MM.1S (cell line): ENCODE measurements at regions not wholly inside any gene's neighbourhood (a gene's known extent, or its start where the extent isn't known, plus 50 kb on each side); places are given as distances from the start of the nearest gene placed in this dataset.

Experiments
- DNase-seq: peaks from one replicate; pipeline ENCODE4 v3.0.0-alpha.2; 2015
- H2AFZ ChIP-seq: fragments of 300-600 bp; sonication (generic); 2 replicates; pipeline ENCODE4 v1.6.0; 2016; ENCODE audit warnings: antibody characterized with exemption, low read length
- H3F3A ChIP-seq: fragments of 300-600 bp; sonication (generic); 2 replicates; pipeline ENCODE4 v1.6.1; 2016; ENCODE audit warnings: mild to moderate bottlenecking, antibody characterized with exemption, low read length, moderate library complexity, mixed read lengths; ENCODE audit not compliant: insufficient read depth
- H3K27ac ChIP-seq: fragments of 300-600 bp; sonication (generic); 2 replicates; pipeline ENCODE4 v1.5.1; 2016; ENCODE audit warnings: mild to moderate bottlenecking, low read length
- H3K27me3 ChIP-seq: fragments of 300-600 bp; sonication (generic); replicated peaks from 2 replicates; pipeline ENCODE4 v1.6.0; 2016; ENCODE audit warnings: low read length; ENCODE audit not compliant: insufficient read depth
- H3K36me3 ChIP-seq: fragments of 300-600 bp; sonication (generic); replicated peaks from 2 replicates; pipeline ENCODE4 v1.6.1; 2016; ENCODE audit warnings: mild to moderate bottlenecking, low read length, mixed read lengths; ENCODE audit not compliant: insufficient read depth
- H3K4me1 ChIP-seq: fragments of 300-600 bp; sonication (generic); 2 replicates; pipeline ENCODE4 v1.6.1; 2016; ENCODE audit warnings: low read length, mixed read lengths
- H3K4me2 ChIP-seq: fragments of 300-600 bp; sonication (generic); 2 replicates; pipeline ENCODE4 v1.6.0; 2016; ENCODE audit warnings: low read depth, low read length
- H3K4me3 ChIP-seq: fragments of 300-600 bp; sonication (generic); 2 replicates; pipeline ENCODE4 v1.5.1; 2016; ENCODE audit warnings: low read length, mixed read lengths
- H3K79me2 ChIP-seq: fragments of 300-600 bp; sonication (generic); 2 replicates; pipeline ENCODE4 v1.6.1; 2016; ENCODE audit warnings: mixed run types, low read length, mixed read lengths
- H3K9ac ChIP-seq: fragments of 300-600 bp; sonication (generic); 2 replicates; pipeline ENCODE4 v1.6.1; 2016; ENCODE audit warnings: low read length, mixed read lengths
- H3K9me2 ChIP-seq: fragments of 300-600 bp; sonication (generic); replicated peaks from 2 replicates; pipeline ENCODE4 v1.6.1; 2016; ENCODE audit warnings: mild to moderate bottlenecking, low read length, mixed read lengths; ENCODE audit not compliant: insufficient read depth
- H3K9me3 ChIP-seq: fragments of 300-600 bp; sonication (generic); replicated peaks from 2 replicates; pipeline ENCODE4 v1.6.1; 2016; ENCODE audit warnings: mild to moderate bottlenecking, low read length, mixed read lengths; ENCODE audit not compliant: insufficient read depth
- H4K20me1 ChIP-seq: fragments of 300-600 bp; sonication (generic); 2 replicates; pipeline ENCODE4 v1.6.1; 2016; ENCODE audit warnings: mild to moderate bottlenecking, low read length, moderate library complexity, mixed read lengths; ENCODE audit not compliant: insufficient read depth
- EZH2 ChIP-seq: fragments of 300-600 bp; sonication (generic); optimal IDR thresholded peaks from 2 replicates; pipeline ENCODE3; 2017; ENCODE audit warnings: low read depth, mild to moderate bottlenecking, antibody characterized with exemption, low read length, mixed read lengths
- EZH2phosphoT487 ChIP-seq: fragments of 300-600 bp; sonication (generic); IDR thresholded peaks from 2 replicates; pipeline ENCODE4 v1.6.1; 2018; ENCODE audit warnings: antibody characterized with exemption, low read length
- TF ChIP-seq, protein P1 (sequence below): fragments of 300-600 bp; sonication (generic); IDR thresholded peaks from 2 replicates; pipeline ENCODE4 v1.5.1; 2016; ENCODE audit warnings: antibody characterized with exemption, low read length, mixed read lengths

GRCh38 chr1:95948023-95948422 lies 714.0 kb downstream of the RWDD3 start:
- TF ChIP-seq, protein P1, sequence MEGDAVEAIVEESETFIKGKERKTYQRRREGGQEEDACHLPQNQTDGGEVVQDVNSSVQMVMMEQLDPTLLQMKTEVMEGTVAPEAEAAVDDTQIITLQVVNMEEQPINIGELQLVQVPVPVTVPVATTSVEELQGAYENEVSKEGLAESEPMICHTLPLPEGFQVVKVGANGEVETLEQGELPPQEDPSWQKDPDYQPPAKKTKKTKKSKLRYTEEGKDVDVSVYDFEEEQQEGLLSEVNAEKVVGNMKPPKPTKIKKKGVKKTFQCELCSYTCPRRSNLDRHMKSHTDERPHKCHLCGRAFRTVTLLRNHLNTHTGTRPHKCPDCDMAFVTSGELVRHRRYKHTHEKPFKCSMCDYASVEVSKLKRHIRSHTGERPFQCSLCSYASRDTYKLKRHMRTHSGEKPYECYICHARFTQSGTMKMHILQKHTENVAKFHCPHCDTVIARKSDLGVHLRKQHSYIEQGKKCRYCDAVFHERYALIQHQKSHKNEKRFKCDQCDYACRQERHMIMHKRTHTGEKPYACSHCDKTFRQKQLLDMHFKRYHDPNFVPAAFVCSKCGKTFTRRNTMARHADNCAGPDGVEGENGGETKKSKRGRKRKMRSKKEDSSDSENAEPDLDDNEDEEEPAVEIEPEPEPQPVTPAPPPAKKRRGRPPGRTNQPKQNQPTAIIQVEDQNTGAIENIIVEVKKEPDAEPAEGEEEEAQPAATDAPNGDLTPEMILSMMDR: no peak
- no peak for TF ChIP-seq EZH2phosphoT487
- no peak for TF ChIP-seq EZH2
- H3F3A ChIP-seq: no peaks in the 10 kb centered on the region

GRCh38 chr1:95951371-95952102 lies 717.5 kb downstream of the RWDD3 start:
- no peak overlapping the region for H2AFZ ChIP-seq
- no peak overlapping the region for H3K27ac ChIP-seq
- H3K36me3 ChIP-seq: no peaks in the 10 kb centered on the region
- no peaks in the 10 kb centered on the region for H3K79me2 ChIP-seq
- TF ChIP-seq EZH2: no peak
- TF ChIP-seq, protein P1: no peak
- no peak for TF ChIP-seq EZH2phosphoT487
- H3K4me1 ChIP-seq: no peaks in the 10 kb centered on the region
- no peaks in the 10 kb centered on the region for H3K9me3 ChIP-seq
- DNase-seq: no peak
- H3K27me3 ChIP-seq: no peaks in the 10 kb centered on the region
- H3F3A ChIP-seq: no peaks in the 10 kb centered on the region
- H3K4me3 ChIP-seq: no peak overlapping the region
- no peak overlapping the region for H3K9ac ChIP-seq
- H3K4me2 ChIP-seq: no peak overlapping the region
- no peaks in the 10 kb centered on the region for H4K20me1 ChIP-seq
- no peaks in the 10 kb centered on the region for H3K9me2 ChIP-seq

More at GRCh38 chr1:95948023-95948422, 714.0 kb downstream of the RWDD3 start:
- Histone ChIP-seq H3K9me3 (no peaks in the 10 kb centered on the region), H4K20me1 (no peaks in the 10 kb centered on the region), H3K27ac (no peak overlapping the region), H3K4me3 (no peak overlapping the region), H2AFZ (no peak overlapping the region), H3K4me2 (no peak overlapping the region), H3K4me1 (no peaks in the 10 kb centered on the region), H3K79me2 (no peaks in the 10 kb centered on the region), H3K9ac (no peak overlapping the region), H3K9me2 (no peaks in the 10 kb centered on the region), H3K36me3 (no peaks in the 10 kb centered on the region), H3K27me3 (no peaks in the 10 kb centered on the region)
- DNase-seq: no peak

- H3K36me3 ChIP-seq: no peaks in the 10 kb centered on the region
- TF ChIP-seq EZH2phosphoT487 (no peak), EZH2 (no peak)
- TF ChIP-seq, protein P1: no peak
- no peaks in the 10 kb centered on the region for H3K27me3 ChIP-seq
- H3K9me3 ChIP-seq: no peaks in the 10 kb centered on the region
- no peak for DNase-seq
- no peak overlapping the region for H3K9ac ChIP-seq
- H3K27ac ChIP-seq: no peak overlapping the region
- H3K4me1 ChIP-seq: no peaks in the 10 kb centered on the region
- H3K4me2 ChIP-seq: no peak overlapping the region
- no peak overlapping the region for H2AFZ ChIP-seq
- no peak overlapping the region for H3K4me3 ChIP-seq
- H3K9me2 ChIP-seq: no peaks in the 10 kb centered on the region
- no peaks in the 10 kb centered on the region for H3F3A ChIP-seq
- H3K79me2 ChIP-seq: no peaks in the 10 kb centered on the region
- no peaks in the 10 kb centered on the region for H4K20me1 ChIP-seq
Observed at GRCh38 chr1:95953015-95953414, 719.0 kb downstream of the RWDD3 start.
